SK-N-SH treated with all-trans-retinoic acid at 6 μM for 48 hours (cell line): ENCODE measurements at regions not wholly inside any gene's neighbourhood (a gene's known extent, or its start where the extent isn't known, plus 50 kb on each side); places are given as distances from the start of the nearest gene placed in this dataset.
A peak's percentile ranks its signal among the peaks of the same experiment; 100 is the strongest.

Experiments
- ATAC-seq: fragments of 200-7000 bp; cut with Tn5 transposase; 3 replicates; pipeline ENCODE4 v1.9.1; 2020; ENCODE audit warnings: mild to moderate bottlenecking, moderate library complexity
- ARNTL ChIP-seq: fragments of 450-650 bp; formaldehyde crosslinking; IDR thresholded peaks from 2 replicates; pipeline ENCODE4 v1.5.0; 2020; ENCODE audit warnings: low read depth, mild to moderate bottlenecking, moderate library complexity, borderline replicate concordance
- CREB5 ChIP-seq: fragments of 250-450 bp; sonication (Bioruptor Pico); IDR thresholded peaks from 2 replicates; pipeline ENCODE4 v1.5.1; 2020; ENCODE audit warnings: low read depth, mild to moderate bottlenecking, moderate library complexity
- CSDC2 ChIP-seq: fragments of 250-450 bp; sonication (Bioruptor Pico); IDR thresholded peaks from 2 replicates; pipeline ENCODE4 v1.5.0; 2020; ENCODE audit warnings: mild to moderate bottlenecking, moderate library complexity
- CSRNP3 ChIP-seq: fragments of 250-450 bp; sonication (Bioruptor Pico); IDR thresholded peaks from 2 replicates; pipeline ENCODE4 v1.5.1; 2021; ENCODE audit warnings: mild to moderate bottlenecking, moderate library complexity
- ESRRG ChIP-seq: fragments of 250-450 bp; sonication (Bioruptor Pico); IDR thresholded peaks from 2 replicates; pipeline ENCODE4 v1.6.1; 2021; ENCODE audit warnings: mild to moderate bottlenecking
- GLIS3 ChIP-seq: fragments of 250-450 bp; sonication (Bioruptor Pico); IDR thresholded peaks from 2 replicates; pipeline ENCODE4 v1.5.0; 2020; ENCODE audit warnings: mild to moderate bottlenecking, moderate library complexity
- ISL1 ChIP-seq: fragments of 250-450 bp; sonication (Bioruptor Pico); IDR thresholded peaks from 2 replicates; pipeline ENCODE4 v2.1.2; 2022; ENCODE audit warnings: mild to moderate bottlenecking, moderate library complexity
- OSR1 ChIP-seq: fragments of 250-450 bp; sonication (Bioruptor Pico); IDR thresholded peaks from 2 replicates; pipeline ENCODE4 v1.8.0; 2022; ENCODE audit warnings: moderate library complexity, mild to moderate bottlenecking, inconsistent platforms
- PATZ1 ChIP-seq: fragments of 250-450 bp; sonication (Bioruptor Pico); IDR thresholded peaks from 2 replicates; pipeline ENCODE4 v1.8.0; 2020; ENCODE audit warnings: mild to moderate bottlenecking, moderate library complexity, borderline replicate concordance
- POU6F1 ChIP-seq: fragments of 250-450 bp; sonication (Bioruptor Pico); IDR thresholded peaks from 2 replicates; pipeline ENCODE4 v1.8.0; 2021; ENCODE audit warnings: low read depth, mild to moderate bottlenecking, moderate library complexity, borderline replicate concordance
- PPARA ChIP-seq: fragments of 250-450 bp; sonication (Bioruptor Pico); IDR thresholded peaks from 2 replicates; pipeline ENCODE4 v1.5.0; 2020; ENCODE audit warnings: mild to moderate bottlenecking, borderline replicate concordance
- RARB ChIP-seq: fragments of 250-450 bp; sonication (Bioruptor Pico); IDR thresholded peaks from 2 replicates; pipeline ENCODE4 v1.8.0; 2021; ENCODE audit warnings: mild to moderate bottlenecking, moderate library complexity
- SNAI2 ChIP-seq: fragments of 250-450 bp; sonication (Bioruptor Pico); IDR thresholded peaks from 2 replicates; pipeline ENCODE4 v1.5.0; 2020; ENCODE audit warnings: mild to moderate bottlenecking, moderate library complexity
- TCF4 ChIP-seq: fragments of 250-450 bp; sonication (Bioruptor Pico); IDR thresholded peaks from 2 replicates; pipeline ENCODE4 v1.8.0; 2021; ENCODE audit warnings: mild to moderate bottlenecking, moderate library complexity, borderline replicate concordance
- TSHZ2 ChIP-seq: fragments of 250-450 bp; sonication (Bioruptor Pico); IDR thresholded peaks from 2 replicates; pipeline ENCODE4 v1.5.0; 2020; ENCODE audit warnings: mild to moderate bottlenecking, moderate library complexity
- ZFP3 ChIP-seq: fragments of 250-450 bp; sonication (Bioruptor Pico); IDR thresholded peaks from 2 replicates; pipeline ENCODE4 v1.5.0; 2020; ENCODE audit warnings: mild to moderate bottlenecking, moderate library complexity
- ZFP30 ChIP-seq: fragments of 450-650 bp; formaldehyde crosslinking; IDR thresholded peaks from 2 replicates; pipeline ENCODE4 v1.5.0; 2022; ENCODE audit warnings: mild to moderate bottlenecking, moderate library complexity
- ZNF565 ChIP-seq: fragments of 450-650 bp; formaldehyde crosslinking; conservative IDR thresholded peaks from 2 replicates; pipeline ENCODE4 v1.5.0; 2020; ENCODE audit warnings: low read depth, mild to moderate bottlenecking, moderate library complexity
- ZNF70 ChIP-seq: fragments of 450-650 bp; formaldehyde crosslinking; IDR thresholded peaks from 2 replicates; pipeline ENCODE4 v1.5.0; 2020; ENCODE audit warnings: mild to moderate bottlenecking, moderate library complexity
- ZNF8 ChIP-seq: fragments of 450-650 bp; formaldehyde crosslinking; IDR thresholded peaks from 2 replicates; pipeline ENCODE4 v1.5.0; 2020; ENCODE audit warnings: mild to moderate bottlenecking, moderate library complexity

GRCh38 chr17:83149029-83149725 lies 69.8 kb downstream of the METRNL start:
- no peak for ATAC-seq
- no peak for TF ChIP-seq ZFP3
- no peak for TF ChIP-seq PATZ1 (CRISPR knock-in tag)
- TF ChIP-seq TSHZ2 = no peak
- TF ChIP-seq ZFP30 (CRISPR knock-in tag) = no peak
- TF ChIP-seq, all 23 proteins: peak for 0

GRCh38 chr17:83149761-83150251 lies 70.4 kb downstream of the METRNL start:
- ATAC-seq = no peak
- TF ChIP-seq ISL1 (CRISPR knock-in tag) (no peak), OSR1 (CRISPR knock-in tag) (no peak), ZNF70 (0 out of 2 replicates have a peak, but pooled peaks have one; percentile 29)

GRCh38 chr17:83150369-83151055 lies 71.1 kb downstream of the METRNL start:
- no peak for ATAC-seq
- TF ChIP-seq ZNF565 (no peak), ZNF8 (CRISPR knock-in tag) (no peak), GLIS3 (CRISPR knock-in tag) (no peak), ZFP3 (no peak), RARB (CRISPR knock-in tag) (no peak), SNAI2 (CRISPR knock-in tag) (no peak), TSHZ2 (no peak), POU6F1 (CRISPR knock-in tag) (no peak), OSR1 (CRISPR knock-in tag) (no peak), ISL1 (CRISPR knock-in tag) (no peak), PATZ1 (CRISPR knock-in tag) (no peak), CSDC2 (CRISPR knock-in tag) (no peak), CSRNP3 (no peak), TCF4 (no peak), CREB5 (CRISPR knock-in tag) (no peak), ESRRG (CRISPR knock-in tag) (no peak), PPARA (CRISPR knock-in tag) (no peak), ARNTL (no peak)
